22Rv1 (cell line): ENCODE measurements at regions not wholly inside any gene's neighbourhood (a gene's known extent, or its start where the extent isn't known, plus 50 kb on each side); places are given as distances from the start of the nearest gene placed in this dataset.
"Not testable (repeated sequence)": the region's sequence is repeated elsewhere in the genome, so short reads cannot be mapped to it uniquely, and the experiment has no call there.

ENCODE experiments used
- H3K27ac ChIP-seq: fragments of 450-650 bp; 2 replicates; pipeline ENCODE4 v1.5.1; 2017
- CTCF ChIP-seq: fragments of 450-650 bp; IDR thresholded peaks from 2 replicates; pipeline ENCODE4 v1.5.1; 2017; ENCODE audit warnings: mild to moderate bottlenecking
- ZFX ChIP-seq: fragments of 450-650 bp; IDR thresholded peaks from 2 replicates; pipeline ENCODE4 v1.6.1; 2017; ENCODE audit warnings: antibody characterized with exemption, borderline replicate concordance

GRCh38 chr1:116185161-116185701 is 74.0 kb downstream of the MAB21L3 start:
- TF ChIP-seq ZFX: no peak
- TF ChIP-seq CTCF: no peak
- no peak overlapping the region for H3K27ac ChIP-seq

- TF ChIP-seq ZFX (no peak), CTCF (no peak)
- H3K27ac ChIP-seq: peak overlapping the region; percentile 12; the same call in 1 of the 2 replicates
These were observed 78.3 kb downstream of the MAB21L3 start for GRCh38 chr1:116189481-116189880.

- no peak for TF ChIP-seq ZFX
- H3K27ac ChIP-seq: no peak overlapping the region
These were observed 80.1 kb downstream of the MAB21L3 start for GRCh38 chr1:116191294-116191693.

GRCh38 chr1:116193768-116194167 is 82.6 kb downstream of the MAB21L3 start:
- no peak overlapping the region for H3K27ac ChIP-seq
- no peak for TF ChIP-seq CTCF
- TF ChIP-seq ZFX: no peak

GRCh38 chr1:116194568-116194967 is 83.4 kb downstream of the MAB21L3 start:
- H3K27ac ChIP-seq: peak overlapping the region; percentile 31; the same call in 1 of the 2 replicates
- TF ChIP-seq CTCF: no peak
- no peak for TF ChIP-seq ZFX

- peak overlapping the region; percentile 31; the same call in 1 of the 2 replicates for H3K27ac ChIP-seq
- TF ChIP-seq ZFX (no peak), CTCF (no peak)
These were observed 84.1 kb downstream of the MAB21L3 start for GRCh38 chr1:116195077-116195868.

GRCh38 chr1:116200343-116200742 is 89.1 kb downstream of the MAB21L3 start:
- not testable (repeated sequence) for H3K27ac ChIP-seq

GRCh38 chr1:116201911-116202310 is 90.7 kb downstream of the MAB21L3 start:
- H3K27ac ChIP-seq: no peak overlapping the region
- TF ChIP-seq CTCF (no peak), ZFX (no peak)
